ENCODE measurements at regions not wholly inside any gene's neighbourhood (a gene's known extent, or its start where the extent isn't known, plus 50 kb on each side); places are given as distances from the start of the nearest gene placed in this dataset.
A peak's percentile ranks its signal among the peaks of the same experiment; 100 is the strongest.

GRCh38 chr3:194023501-194024280 is 112.3 kb upstream of the HES1 start:
- Mint-ChIP-seq H3K4me1 (peaks cover 10 to 24% (median 21%) of the 10 kb centered on the region in 4 donors), H3K4me3 (no peak overlapping the region), H3K27me3 (peaks cover 0 to 7% (median 3%) of the 10 kb centered on the region in 5 donors), H3K36me3 (no peaks in the 10 kb centered on the region), H3K9me3 (no peaks in the 10 kb centered on the region), H3K27ac (peak overlapping the region in 1 of 10 donors; percentile 25)
- POLR2A ChIA-PET: no interaction called here
- ATAC-seq: peak; percentile 44 to 74
- peak in 2 of 10 donors; percentile 23 to 33 for DNase-seq

DNA sequence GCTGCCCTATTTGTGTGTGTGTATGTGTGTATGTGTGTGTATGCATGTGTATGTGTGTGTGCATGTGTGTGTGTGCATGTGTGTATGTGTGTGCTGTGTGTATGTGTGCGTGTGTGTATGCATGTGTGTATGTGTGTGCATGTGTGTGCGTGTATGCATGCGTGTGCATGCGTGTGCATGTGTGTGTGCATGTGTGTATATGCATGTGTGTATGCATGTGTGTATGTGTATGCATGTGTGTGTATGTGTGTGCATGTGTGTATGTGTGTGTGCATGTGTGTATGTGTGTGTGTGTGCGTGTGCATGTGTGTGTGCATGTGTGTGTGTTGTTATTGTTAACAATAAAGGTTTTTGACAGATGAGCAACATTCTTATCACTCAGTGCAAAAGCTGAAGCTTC is 110.8 kb upstream of the HES1 start:
- peaks cover 0 to 8% (median 3%) of the 10 kb centered on the region in 5 donors for H3K27me3 Mint-ChIP-seq
- no peaks in the 10 kb centered on the region for H3K9me3 Mint-ChIP-seq
- H3K27ac Mint-ChIP-seq: peak overlapping the region in 1 of 10 donors; percentile 18
- H3K4me3 Mint-ChIP-seq: no peak overlapping the region
- ATAC-seq (no peak), DNase-seq (no peak)
- POLR2A ChIA-PET: no interaction called here
- H3K4me1 Mint-ChIP-seq: peaks cover 10 to 24% (median 21%) of the 10 kb centered on the region in 4 donors
- no peaks in the 10 kb centered on the region for H3K36me3 Mint-ChIP-seq

- ATAC-seq (no peak), DNase-seq (no peak)
- Mint-ChIP-seq H3K9me3 (no peaks in the 10 kb centered on the region), H3K36me3 (no peaks in the 10 kb centered on the region), H3K4me3 (peak overlapping the region in 1 of 10 donors; percentile 24), H3K27ac (no peak overlapping the region), H3K4me1 (peaks cover 10 to 24% (median 21%) of the 10 kb centered on the region in 4 donors), H3K27me3 (peaks cover 0 to 8% (median 3%) of the 10 kb centered on the region in 5 donors)
- POLR2A ChIA-PET: no interaction called here
Observed at GRCh38 chr3:194025951-194026350, 110.0 kb upstream of the HES1 start.

- POLR2A ChIA-PET: no interaction called here
- Mint-ChIP-seq H3K4me1 (peaks cover 10 to 26% (median 21%) of the 10 kb centered on the region in 4 donors), H3K27me3 (peaks cover 0 to 8% (median 5%) of the 10 kb centered on the region in 5 donors), H3K27ac (no peak overlapping the region), H3K36me3 (no peaks in the 10 kb centered on the region), H3K9me3 (no peaks in the 10 kb centered on the region), H3K4me3 (no peak overlapping the region)
- ATAC-seq (no peak), DNase-seq (no peak)
Observed at GRCh38 chr3:194028434-194029004, 107.4 kb upstream of the HES1 start.

GRCh38 chr3:194029846-194030245 is 106.1 kb upstream of the HES1 start:
- H3K27ac Mint-ChIP-seq: peak overlapping the region in 1 of 10 donors; percentile 66
- H3K4me3 Mint-ChIP-seq: no peak overlapping the region
- DNase-seq (no peak), ATAC-seq (no peak)
- H3K27me3 Mint-ChIP-seq: peaks cover 0 to 8% (median 5%) of the 10 kb centered on the region in 5 donors
- no peaks in the 10 kb centered on the region for H3K36me3 Mint-ChIP-seq
- no peaks in the 10 kb centered on the region for H3K9me3 Mint-ChIP-seq
- POLR2A ChIA-PET: no interaction called here
- H3K4me1 Mint-ChIP-seq: peaks cover 7 to 20% (median 11%) of the 10 kb centered on the region in 4 donors

- POLR2A ChIA-PET: no interaction called here
- Mint-ChIP-seq H3K4me1 (peaks cover 4 to 17% (median 6%) of the 10 kb centered on the region in 4 donors), H3K4me3 (no peak overlapping the region), H3K9me3 (no peaks in the 10 kb centered on the region), H3K27ac (peak overlapping the region in 1 of 10 donors; percentile 66), H3K36me3 (no peaks in the 10 kb centered on the region), H3K27me3 (peaks cover 0 to 8% (median 5%) of the 10 kb centered on the region in 5 donors)
- DNase-seq: no peak
- no peak for ATAC-seq
Observed at GRCh38 chr3:194030372-194030771, 105.6 kb upstream of the HES1 start.

DNA sequence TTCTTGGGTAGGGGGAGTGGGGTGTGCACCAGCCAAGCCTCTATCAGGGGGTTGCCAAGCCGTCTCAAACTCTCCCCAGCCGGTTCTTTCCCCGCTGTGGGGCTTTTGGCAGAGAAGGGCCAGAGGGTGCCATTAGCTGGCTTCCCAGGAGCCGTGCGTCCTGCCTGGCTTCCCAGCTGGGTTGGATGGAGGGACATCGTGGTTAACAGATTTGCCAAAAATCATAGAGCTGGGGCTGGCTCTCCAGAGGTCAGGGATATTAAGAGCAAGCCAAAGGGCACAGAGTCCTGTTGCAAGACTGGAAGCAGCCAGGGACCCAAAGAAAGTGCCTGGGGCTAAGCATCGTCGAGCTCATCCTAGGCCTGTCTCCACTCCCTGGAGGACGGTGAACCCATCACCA is 104.6 kb upstream of the HES1 start:
- Mint-ChIP-seq H3K4me3 (no peak overlapping the region), H3K27ac (no peak overlapping the region), H3K9me3 (no peaks in the 10 kb centered on the region), H3K4me1 (peaks cover 0 to 17% (median under 1%) of the 10 kb centered on the region in 4 donors), H3K36me3 (no peaks in the 10 kb centered on the region), H3K27me3 (peaks cover 0 to 8% (median under 1%) of the 10 kb centered on the region in 5 donors)
- POLR2A ChIA-PET: no interaction called here
- DNase-seq: no peak
- ATAC-seq: no peak

GRCh38 chr3:194031867-194032635 is 103.9 kb upstream of the HES1 start:
- Mint-ChIP-seq H3K36me3 (no peaks in the 10 kb centered on the region), H3K27ac (no peak overlapping the region), H3K4me1 (peaks cover 0 to 17% (median under 1%) of the 10 kb centered on the region in 4 donors), H3K9me3 (no peaks in the 10 kb centered on the region), H3K4me3 (no peak overlapping the region), H3K27me3 (peaks cover 0 to 8% (median 0%) of the 10 kb centered on the region in 5 donors)
- DNase-seq (no peak), ATAC-seq (no peak)
- POLR2A ChIA-PET: no interaction called here

DNA sequence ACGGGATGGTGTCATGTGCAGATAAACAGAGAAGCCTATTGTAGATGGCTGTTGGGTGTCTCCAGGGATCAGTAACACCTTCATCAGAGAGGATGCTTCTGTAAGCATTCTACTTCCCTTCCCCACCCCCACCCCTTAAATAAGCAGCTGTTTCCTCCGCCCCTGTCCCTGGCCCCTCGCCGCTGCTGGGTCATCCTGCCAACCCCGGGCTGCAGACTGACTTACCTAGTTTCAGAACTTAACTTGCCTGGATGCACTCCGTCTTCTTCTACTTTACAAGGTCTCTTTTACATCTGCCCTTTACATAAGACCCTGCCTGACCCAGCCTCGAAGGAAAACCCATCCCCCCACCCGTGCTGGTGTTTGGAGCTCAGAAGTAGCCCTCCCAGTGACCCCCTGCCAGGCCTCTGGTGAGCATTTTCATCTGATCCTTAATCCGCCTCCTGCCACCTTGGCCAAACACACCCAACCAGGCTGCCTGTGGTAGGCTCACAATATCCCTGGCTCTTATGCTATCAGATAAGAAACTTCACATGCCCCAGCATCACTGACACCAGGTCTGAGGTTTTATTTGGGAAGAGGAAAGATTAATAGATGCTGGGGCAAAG is 103.0 kb upstream of the HES1 start:
- POLR2A ChIA-PET: no interaction called here
- H3K4me1 Mint-ChIP-seq: peaks cover 0 to 17% (median under 1%) of the 10 kb centered on the region in 4 donors
- DNase-seq (no peak), ATAC-seq (no peak)
- H3K27ac Mint-ChIP-seq: peak overlapping the region in 1 of 10 donors; percentile 61
- H3K9me3 Mint-ChIP-seq: no peaks in the 10 kb centered on the region
- no peaks in the 10 kb centered on the region for H3K36me3 Mint-ChIP-seq
- no peak overlapping the region for H3K4me3 Mint-ChIP-seq
- peaks cover 0 to 6% (median 0%) of the 10 kb centered on the region in 5 donors for H3K27me3 Mint-ChIP-seq

DNA sequence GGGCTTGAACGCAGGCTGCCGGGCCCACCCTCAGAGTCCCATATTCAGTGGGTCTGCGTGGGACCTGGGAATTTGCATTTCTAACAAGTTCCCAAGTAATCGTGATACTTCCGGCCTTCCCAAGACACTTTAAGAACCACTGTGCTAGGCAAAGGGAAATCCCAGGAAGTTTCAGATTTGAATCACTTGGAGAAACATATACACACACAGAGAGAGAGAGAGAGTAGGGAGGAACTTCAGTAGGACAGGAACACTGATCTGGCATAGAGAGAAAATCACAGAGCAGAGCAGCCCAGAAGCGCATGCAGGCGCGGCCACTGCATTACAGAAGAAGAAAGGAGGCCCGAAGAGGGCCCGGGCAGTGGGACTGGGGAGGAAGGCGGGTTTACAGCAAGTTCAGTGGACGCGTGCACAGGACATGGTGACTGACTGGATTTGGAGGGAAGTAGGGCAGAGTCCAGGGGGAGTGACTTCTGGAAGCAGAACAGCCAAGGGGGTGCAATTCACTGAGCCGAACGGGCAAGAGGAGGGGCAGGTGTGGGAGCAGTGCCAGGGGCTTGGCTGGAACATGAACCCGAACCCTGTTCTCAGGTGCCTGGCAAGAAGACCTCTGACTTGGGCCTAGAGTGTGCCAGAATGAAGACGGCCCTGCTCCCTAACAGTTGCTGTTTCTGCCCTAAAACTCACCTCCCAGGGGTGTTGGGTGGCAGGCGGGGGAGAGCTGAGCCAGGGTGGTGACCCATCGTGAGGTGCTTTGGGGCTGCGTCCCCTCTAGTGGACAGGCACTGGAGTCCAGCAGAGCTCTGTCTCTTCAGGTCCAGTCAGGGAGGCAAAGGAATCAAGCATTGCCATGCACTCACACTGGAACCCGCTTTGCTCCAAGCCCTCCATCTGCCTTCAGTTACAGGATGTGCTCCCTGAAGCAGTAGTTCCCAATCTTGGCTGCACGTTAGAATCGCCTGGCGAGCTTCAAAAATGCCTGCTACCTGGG is 101.3 kb upstream of the HES1 start:
- DNase-seq (no peak), ATAC-seq (no peak)
- H3K4me1 Mint-ChIP-seq: peaks cover 0 to 14% (median under 1%) of the 10 kb centered on the region in 4 donors
- H3K27me3 Mint-ChIP-seq: peaks cover 0 to 6% (median 0%) of the 10 kb centered on the region in 5 donors
- H3K9me3 Mint-ChIP-seq: no peaks in the 10 kb centered on the region
- H3K36me3 Mint-ChIP-seq: no peaks in the 10 kb centered on the region
- no peak overlapping the region for H3K4me3 Mint-ChIP-seq
- peak overlapping the region in 1 of 10 donors; percentile 3 for H3K27ac Mint-ChIP-seq
- POLR2A ChIA-PET: no interaction called here

DNA sequence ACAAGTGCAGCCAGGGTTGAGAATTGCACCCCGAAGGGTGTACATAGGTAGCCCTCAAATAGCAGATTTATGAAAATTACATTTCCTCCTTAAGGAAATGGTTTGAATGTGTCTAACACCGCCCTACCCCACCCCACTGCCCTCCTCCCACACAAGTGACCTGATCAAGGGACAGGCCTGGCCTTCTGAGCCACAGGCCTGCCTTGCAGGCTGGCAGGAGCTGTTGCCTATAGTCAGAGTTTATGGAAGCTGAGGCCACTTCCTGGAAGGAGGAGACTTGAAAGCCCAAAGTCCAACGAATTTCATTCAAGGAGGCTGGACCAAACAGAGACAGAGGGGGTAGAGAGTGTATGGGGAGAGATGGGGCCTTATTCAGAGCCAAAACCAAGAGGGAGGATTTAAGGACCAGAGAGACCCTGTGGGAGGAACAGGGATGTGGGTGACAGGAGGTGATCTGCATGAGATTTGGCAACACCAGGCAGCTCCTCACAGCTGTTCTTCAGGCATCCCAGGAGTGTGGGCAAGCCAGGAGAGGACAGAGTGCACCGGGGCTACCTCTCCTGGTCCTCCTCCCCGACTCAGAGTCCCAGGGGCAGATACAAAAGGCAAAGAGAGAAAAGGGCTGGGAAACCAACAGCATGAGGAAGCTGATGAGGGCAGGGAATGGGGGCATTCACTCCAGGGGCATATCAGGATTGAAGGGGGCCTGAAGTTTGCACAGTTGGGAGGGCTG is 100.4 kb upstream of the HES1 start:
- Mint-ChIP-seq H3K4me1 (peaks cover 0 to 14% (median under 1%) of the 10 kb centered on the region in 4 donors), H3K9me3 (no peaks in the 10 kb centered on the region), H3K27ac (no peak overlapping the region), H3K4me3 (no peak overlapping the region), H3K27me3 (peaks cover 0 to 6% (median 0%) of the 10 kb centered on the region in 5 donors), H3K36me3 (no peaks in the 10 kb centered on the region)
- ATAC-seq: no peak
- POLR2A ChIA-PET: no interaction called here
- no peak for DNase-seq

Data from naive thymus-derived CD8-positive, alpha-beta T cell (primary cell).